GM21515 (cell line): ENCODE measurements at regions not wholly inside any gene's neighbourhood (a gene's known extent, or its start where the extent isn't known, plus 50 kb on each side); places are given as distances from the start of the nearest gene placed in this dataset.

ENCODE experiments used
- ATAC-seq: cut with Tn5 transposase; IDR thresholded peaks from one replicate; pipeline ENCODE4 v1.9.1; 2021; ENCODE audit not compliant: unreplicated experiment

GRCh38 chr5:124287813-124288212, 458.6 kb downstream of the ZNF608 start:
- ATAC-seq = no peak

- ATAC-seq = no peak
Measured at GRCh38 chr5:124285733-124286132, 460.7 kb downstream of the ZNF608 start.

GRCh38 chr5:124285071-124285470, 461.4 kb downstream of the ZNF608 start:
- ATAC-seq = no peak

- no peak for ATAC-seq
Measured at GRCh38 chr5:124283031-124283430, 463.4 kb downstream of the ZNF608 start.

GRCh38 chr5:124280079-124280478, 466.4 kb downstream of the ZNF608 start:
- no peak for ATAC-seq

GRCh38 chr5:124279146-124279876, 467.1 kb downstream of the ZNF608 start:
- ATAC-seq = no peak

GRCh38 chr5:124278636-124279035, 467.8 kb downstream of the ZNF608 start:
- ATAC-seq = no peak

GRCh38 chr5:124277767-124278545, 468.5 kb downstream of the ZNF608 start:
- no peak for ATAC-seq

- no peak for ATAC-seq
Measured at GRCh38 chr5:124276166-124276565, 470.3 kb downstream of the ZNF608 start.

GRCh38 chr5:124274949-124275348, 471.5 kb downstream of the ZNF608 start:
- no peak for ATAC-seq

- ATAC-seq = no peak
Measured at GRCh38 chr5:124264499-124264898, 481.9 kb downstream of the ZNF608 start.

GRCh38 chr5:124263680-124264491, 482.6 kb downstream of the ZNF608 start:
- ATAC-seq = no peak

GRCh38 chr5:124262991-124263571, 483.4 kb downstream of the ZNF608 start:
- ATAC-seq = no peak

GRCh38 chr5:124262470-124262869, 484.0 kb downstream of the ZNF608 start:
- ATAC-seq = no peak

GRCh38 chr5:124261848-124262247, 484.6 kb downstream of the ZNF608 start:
- ATAC-seq = no peak

GRCh38 chr5:124260921-124261515, 485.4 kb downstream of the ZNF608 start:
- ATAC-seq = no peak

GRCh38 chr5:124259017-124259416, 487.4 kb downstream of the ZNF608 start:
- no peak for ATAC-seq

- ATAC-seq = no peak
Measured at GRCh38 chr5:124257048-124257447, 489.4 kb downstream of the ZNF608 start.

GRCh38 chr5:124253203-124253810, 493.1 kb downstream of the ZNF608 start:
- ATAC-seq = no peak

GRCh38 chr5:124252747-124253146, 493.7 kb downstream of the ZNF608 start:
- no peak for ATAC-seq
